GM18505 (cell line): ENCODE measurements at regions not wholly inside any gene's neighbourhood (a gene's known extent, or its start where the extent isn't known, plus 50 kb on each side); places are given as distances from the start of the nearest gene placed in this dataset.

ENCODE experiments used
- ATAC-seq: cut with Tn5 transposase; IDR thresholded peaks from one replicate; pipeline ENCODE4 v1.9.1; 2021; ENCODE audit not compliant: unreplicated experiment
- POLR2A ChIP-seq: IDR thresholded peaks from 4 replicates; pipeline ENCODE4 v1.6.1; 2011; ENCODE audit warnings: borderline replicate concordance; ENCODE audit not compliant: insufficient read depth, insufficient read length; ENCODE audit errors: extremely low read depth

GRCh38 chr10:4054656-4055435 is 269.8 kb upstream of the KLF6 start:
- TF ChIP-seq POLR2A, result no peak
- no peak for ATAC-seq

GRCh38 chr10:4053940-4054339 is 268.9 kb upstream of the KLF6 start:
- ATAC-seq, result no peak
- TF ChIP-seq POLR2A, result no peak

- ATAC-seq, result no peak
- TF ChIP-seq POLR2A, result no peak
These were observed 266.7 kb upstream of the KLF6 start for GRCh38 chr10:4051641-4052151.

- no peak for ATAC-seq
- TF ChIP-seq POLR2A, result no peak
These were observed 266.1 kb upstream of the KLF6 start for GRCh38 chr10:4051011-4051640.

GRCh38 chr10:4050061-4050460 is 265.1 kb upstream of the KLF6 start:
- TF ChIP-seq POLR2A, result no peak
- ATAC-seq, result no peak

- no peak for TF ChIP-seq POLR2A
- ATAC-seq, result no peak
These were observed 264.3 kb upstream of the KLF6 start for GRCh38 chr10:4049348-4049747.

- ATAC-seq, result no peak
- no peak for TF ChIP-seq POLR2A
These were observed 263.3 kb upstream of the KLF6 start for GRCh38 chr10:4048236-4048864.

- TF ChIP-seq POLR2A, result no peak
These were observed 261.8 kb upstream of the KLF6 start for GRCh38 chr10:4046712-4047354.

GRCh38 chr10:4046030-4046429 is 261.0 kb upstream of the KLF6 start:
- peak; percentile 76 for ATAC-seq
- TF ChIP-seq POLR2A, result no peak

More at GRCh38 chr10:4046712-4047354, 261.8 kb upstream of the KLF6 start:
- no peak for ATAC-seq

- TF ChIP-seq POLR2A, result no peak
- no peak for ATAC-seq
These were observed 259.1 kb upstream of the KLF6 start for GRCh38 chr10:4043897-4044665.

- TF ChIP-seq POLR2A, result no peak
- ATAC-seq, result no peak
These were observed 256.6 kb upstream of the KLF6 start for GRCh38 chr10:4041635-4042034.

- no peak for ATAC-seq
- no peak for TF ChIP-seq POLR2A
These were observed 253.0 kb upstream of the KLF6 start for GRCh38 chr10:4038000-4038399.

- no peak for ATAC-seq
- TF ChIP-seq POLR2A, result no peak
These were observed 250.6 kb upstream of the KLF6 start for GRCh38 chr10:4035599-4035945.

GRCh38 chr10:4034907-4035598 is 250.0 kb upstream of the KLF6 start:
- no peak for TF ChIP-seq POLR2A
- ATAC-seq, result no peak
